Prostate gland (tissue), 2 donors: ENCODE measurements at regions not wholly inside any gene's neighbourhood (a gene's known extent, or its start where the extent isn't known, plus 50 kb on each side); places are given as distances from the start of the nearest gene placed in this dataset.

Experiments
- POLR2A ChIP-seq: fragments of 450-650 bp; IDR thresholded peaks from one replicate; pipeline ENCODE4 v1.6.1; 2016; ENCODE audit warnings: antibody characterized with exemption, mild to moderate bottlenecking
- TF ChIP-seq, protein P1 (sequence below), 4 experiments: fragments of 200-600 bp in 2 of 4; fragments of 450-650 bp in 2 of 4; sonication (generic) in 2 of 4; IDR thresholded peaks; 1 replicate in 3 of 4; 2 replicates in 1 of 4; pipeline ENCODE4 v1.5.1; 2016 to 2019; ENCODE audit warnings: antibody characterized with exemption in 4 of 4, mild to moderate bottlenecking in 2 of 4, moderate library complexity in 2 of 4

DNA sequence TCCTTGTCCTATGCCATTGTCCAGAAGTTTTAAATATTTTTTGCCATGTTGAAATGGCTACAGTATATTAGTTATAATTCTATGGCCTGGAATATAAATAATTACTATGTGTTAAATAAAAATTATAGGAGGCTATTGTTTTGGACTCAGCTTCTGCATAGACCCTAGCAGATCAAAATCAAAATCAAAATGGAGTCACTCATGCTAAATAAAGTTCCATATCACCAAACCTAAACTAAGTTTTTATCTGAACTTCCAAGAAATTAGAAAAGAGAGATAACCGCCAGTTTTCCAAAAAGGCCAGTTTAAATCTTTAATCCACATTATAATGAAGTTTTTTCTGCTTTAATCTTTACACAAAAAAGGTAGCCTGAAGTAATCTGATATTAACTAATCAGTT lies 227.8 kb upstream of the P2RY1 start:
- TF ChIP-seq, protein P1, sequence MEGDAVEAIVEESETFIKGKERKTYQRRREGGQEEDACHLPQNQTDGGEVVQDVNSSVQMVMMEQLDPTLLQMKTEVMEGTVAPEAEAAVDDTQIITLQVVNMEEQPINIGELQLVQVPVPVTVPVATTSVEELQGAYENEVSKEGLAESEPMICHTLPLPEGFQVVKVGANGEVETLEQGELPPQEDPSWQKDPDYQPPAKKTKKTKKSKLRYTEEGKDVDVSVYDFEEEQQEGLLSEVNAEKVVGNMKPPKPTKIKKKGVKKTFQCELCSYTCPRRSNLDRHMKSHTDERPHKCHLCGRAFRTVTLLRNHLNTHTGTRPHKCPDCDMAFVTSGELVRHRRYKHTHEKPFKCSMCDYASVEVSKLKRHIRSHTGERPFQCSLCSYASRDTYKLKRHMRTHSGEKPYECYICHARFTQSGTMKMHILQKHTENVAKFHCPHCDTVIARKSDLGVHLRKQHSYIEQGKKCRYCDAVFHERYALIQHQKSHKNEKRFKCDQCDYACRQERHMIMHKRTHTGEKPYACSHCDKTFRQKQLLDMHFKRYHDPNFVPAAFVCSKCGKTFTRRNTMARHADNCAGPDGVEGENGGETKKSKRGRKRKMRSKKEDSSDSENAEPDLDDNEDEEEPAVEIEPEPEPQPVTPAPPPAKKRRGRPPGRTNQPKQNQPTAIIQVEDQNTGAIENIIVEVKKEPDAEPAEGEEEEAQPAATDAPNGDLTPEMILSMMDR (IDR thresholded peaks at IDR 0.05), result no peak
- TF ChIP-seq POLR2A, result no peak
